A549 (cell line): ENCODE measurements at regions not wholly inside any gene's neighbourhood (a gene's known extent, or its start where the extent isn't known, plus 50 kb on each side); places are given as distances from the start of the nearest gene placed in this dataset.

ENCODE experiments used
- CTCF ChIP-seq: fragments of >200 bp; sonication (Bioruptor Twin); formaldehyde crosslinking; IDR thresholded peaks from 3 replicates; pipeline ENCODE4 v1.5.1; 2016
- ELK1 ChIP-seq: fragments of 150-350 bp; IDR thresholded peaks from 2 replicates; pipeline ENCODE4 v1.6.1; 2014; ENCODE audit warnings: low read depth, mild to moderate bottlenecking, low read length
- POLR2A ChIP-seq: IDR thresholded peaks from 2 replicates; pipeline ENCODE4 v1.6.1; 2012; ENCODE audit warnings: mild to moderate bottlenecking, low read length
- RAD21 ChIP-seq, 2 experiments: fragments of >200 bp in 1 of 2; sonication (Bioruptor Twin) in 1 of 2; formaldehyde crosslinking in 1 of 2; IDR thresholded peaks in 1 of 2; conservative IDR thresholded peaks in 1 of 2; 2 replicates in 1 of 2; 3 replicates in 1 of 2; pipeline ENCODE4 v1.6.1; 2012 to 2018; ENCODE audit warnings: inconsistent platforms in 1 of 2
- RCOR1 ChIP-seq: fragments of 150-350 bp; IDR thresholded peaks from 2 replicates; pipeline ENCODE4 v1.6.1; 2014; ENCODE audit warnings: antibody characterized with exemption, low read length, low read depth
- SREBF2 ChIP-seq: fragments of 450-650 bp; IDR thresholded peaks from 2 replicates; pipeline ENCODE4 v1.6.1; 2014; ENCODE audit warnings: mild to moderate bottlenecking, moderate library complexity
- USF2 ChIP-seq: fragments of 450-650 bp; IDR thresholded peaks from 2 replicates; pipeline ENCODE4 v1.6.1; 2014; ENCODE audit warnings: antibody characterized with exemption
- TF ChIP-seq, protein P1 (sequence below): fragments of 200-600 bp; sonication (generic); IDR thresholded peaks from 2 replicates; pipeline ENCODE4 v1.6.1; 2016; ENCODE audit warnings: antibody characterized with exemption, mild to moderate bottlenecking, moderate library complexity

GRCh38 chr13:72489751-72490150 lies 237.7 kb downstream of the MZT1 start:
- no peak for TF ChIP-seq RAD21 (conservative IDR thresholded peaks at IDR 0.05 in 1 of 2, IDR thresholded peaks at IDR 0.05 in 1 of 2)
- no peak for TF ChIP-seq CTCF
- TF ChIP-seq RCOR1, result no peak
- TF ChIP-seq, protein P1, sequence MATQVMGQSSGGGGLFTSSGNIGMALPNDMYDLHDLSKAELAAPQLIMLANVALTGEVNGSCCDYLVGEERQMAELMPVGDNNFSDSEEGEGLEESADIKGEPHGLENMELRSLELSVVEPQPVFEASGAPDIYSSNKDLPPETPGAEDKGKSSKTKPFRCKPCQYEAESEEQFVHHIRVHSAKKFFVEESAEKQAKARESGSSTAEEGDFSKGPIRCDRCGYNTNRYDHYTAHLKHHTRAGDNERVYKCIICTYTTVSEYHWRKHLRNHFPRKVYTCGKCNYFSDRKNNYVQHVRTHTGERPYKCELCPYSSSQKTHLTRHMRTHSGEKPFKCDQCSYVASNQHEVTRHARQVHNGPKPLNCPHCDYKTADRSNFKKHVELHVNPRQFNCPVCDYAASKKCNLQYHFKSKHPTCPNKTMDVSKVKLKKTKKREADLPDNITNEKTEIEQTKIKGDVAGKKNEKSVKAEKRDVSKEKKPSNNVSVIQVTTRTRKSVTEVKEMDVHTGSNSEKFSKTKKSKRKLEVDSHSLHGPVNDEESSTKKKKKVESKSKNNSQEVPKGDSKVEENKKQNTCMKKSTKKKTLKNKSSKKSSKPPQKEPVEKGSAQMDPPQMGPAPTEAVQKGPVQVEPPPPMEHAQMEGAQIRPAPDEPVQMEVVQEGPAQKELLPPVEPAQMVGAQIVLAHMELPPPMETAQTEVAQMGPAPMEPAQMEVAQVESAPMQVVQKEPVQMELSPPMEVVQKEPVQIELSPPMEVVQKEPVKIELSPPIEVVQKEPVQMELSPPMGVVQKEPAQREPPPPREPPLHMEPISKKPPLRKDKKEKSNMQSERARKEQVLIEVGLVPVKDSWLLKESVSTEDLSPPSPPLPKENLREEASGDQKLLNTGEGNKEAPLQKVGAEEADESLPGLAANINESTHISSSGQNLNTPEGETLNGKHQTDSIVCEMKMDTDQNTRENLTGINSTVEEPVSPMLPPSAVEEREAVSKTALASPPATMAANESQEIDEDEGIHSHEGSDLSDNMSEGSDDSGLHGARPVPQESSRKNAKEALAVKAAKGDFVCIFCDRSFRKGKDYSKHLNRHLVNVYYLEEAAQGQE, result no peak
- no peak for TF ChIP-seq USF2
- no peak for TF ChIP-seq POLR2A
- no peak for TF ChIP-seq SREBF2
- TF ChIP-seq ELK1, result no peak
